HUDEP-2 (cell line): ENCODE measurements at regions not wholly inside any gene's neighbourhood (a gene's known extent, or its start where the extent isn't known, plus 50 kb on each side); places are given as distances from the start of the nearest gene placed in this dataset.
"Not testable (repeated sequence)": the region's sequence is repeated elsewhere in the genome, so short reads cannot be mapped to it uniquely, and the experiment has no call there.

Source experiments
- DNase-seq, 76 experiments: peaks; one replicate each; lab custom pipeline; 2025; ENCODE audit not compliant: unreplicated experiment in 76 of 76; lab: John Stamatoyannopoulos, UW

DNA sequence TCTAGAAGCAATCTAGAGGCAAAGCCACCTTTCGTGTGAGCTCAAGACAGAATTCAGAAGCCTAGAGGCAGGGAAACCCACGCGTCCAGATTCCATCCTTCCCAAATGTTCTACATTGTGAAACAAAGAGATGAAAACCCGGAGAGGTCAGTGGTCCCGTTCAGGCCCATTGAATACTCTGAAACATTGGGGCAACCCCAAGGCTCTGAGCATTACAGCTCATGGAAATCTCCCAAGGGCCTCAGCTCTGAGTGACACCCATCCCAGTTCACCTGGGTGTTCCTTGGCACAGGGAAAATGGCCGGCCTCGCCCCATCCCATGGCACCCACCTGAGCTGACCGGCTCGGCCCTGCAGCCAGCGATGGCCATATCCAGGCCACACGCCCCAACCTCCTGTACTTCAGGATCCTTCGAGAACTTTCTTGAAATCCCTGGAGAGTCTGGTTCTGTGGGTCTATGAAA is 128.6 kb upstream of the FGF3 start:
- peak in 8 of 76 experiments; percentile 24 to 59 (median 42) for DNase-seq

DNA sequence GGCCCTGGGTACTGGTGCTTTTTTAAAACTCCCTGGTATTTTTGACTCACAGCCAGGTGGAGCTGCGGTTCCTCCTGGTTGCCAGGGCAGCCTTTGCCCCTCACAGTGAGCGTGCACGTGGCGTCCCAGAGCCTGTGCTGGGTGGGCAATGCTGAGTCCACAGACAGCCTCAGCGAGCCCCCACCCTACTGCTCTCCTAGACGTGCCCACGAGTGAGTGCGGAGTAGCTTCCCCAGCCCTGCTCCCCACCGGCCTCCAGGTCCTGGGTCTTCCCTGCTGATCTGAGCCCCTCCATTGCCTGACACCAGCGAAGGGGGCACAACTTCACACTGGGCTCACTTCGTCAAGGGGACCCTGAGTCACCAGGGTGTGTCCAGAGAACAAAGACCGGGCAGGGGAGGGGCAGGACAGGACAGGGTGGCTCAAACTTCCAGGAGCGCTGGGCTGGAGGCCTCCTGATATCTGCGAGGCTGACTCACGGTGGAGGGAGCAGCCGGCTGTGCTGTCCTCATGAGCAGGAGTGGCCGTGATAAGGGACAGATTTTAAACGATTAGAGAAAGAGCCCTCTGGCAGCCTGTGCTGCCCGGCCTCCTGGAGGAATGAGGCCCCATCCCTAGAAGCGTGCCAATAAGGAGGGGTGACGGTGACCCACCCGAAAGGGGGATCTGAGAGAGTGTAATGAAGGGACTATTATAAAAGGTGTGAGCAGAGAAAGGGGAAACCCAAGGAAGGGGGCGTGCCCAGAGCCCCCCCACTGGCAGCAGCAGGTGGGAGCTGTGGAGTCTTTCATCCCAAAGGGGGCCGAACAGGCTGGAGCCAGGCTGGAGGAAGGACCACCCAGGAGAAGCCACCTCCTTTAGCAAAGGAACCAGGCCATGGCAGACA is 129.3 kb upstream of the FGF3 start:
- peak; percentile 41 to 96 (median 86) for DNase-seq

DNA sequence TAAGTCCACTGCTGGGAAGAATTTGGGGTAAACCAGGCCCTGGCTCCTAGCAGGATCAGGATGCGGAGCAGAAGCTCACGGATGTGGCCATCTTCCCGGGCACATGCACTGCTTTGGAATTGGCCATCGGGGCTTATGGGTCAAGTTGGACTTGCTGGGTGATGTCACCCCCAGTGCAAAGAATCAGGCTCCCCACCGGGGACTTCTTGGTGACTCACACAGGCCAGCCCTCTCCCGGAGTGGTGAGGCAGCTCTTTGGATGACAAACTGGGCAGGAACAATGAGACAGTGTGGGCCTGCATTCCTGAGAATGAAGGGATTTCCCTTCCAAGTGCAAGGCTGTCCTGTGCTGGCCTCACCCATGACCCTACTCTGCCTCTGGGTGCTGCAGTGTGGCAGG is 128.8 kb upstream of the ANO1 start:
- peak in 28 of 76 experiments; percentile 7 to 57 (median 24) for DNase-seq

DNA sequence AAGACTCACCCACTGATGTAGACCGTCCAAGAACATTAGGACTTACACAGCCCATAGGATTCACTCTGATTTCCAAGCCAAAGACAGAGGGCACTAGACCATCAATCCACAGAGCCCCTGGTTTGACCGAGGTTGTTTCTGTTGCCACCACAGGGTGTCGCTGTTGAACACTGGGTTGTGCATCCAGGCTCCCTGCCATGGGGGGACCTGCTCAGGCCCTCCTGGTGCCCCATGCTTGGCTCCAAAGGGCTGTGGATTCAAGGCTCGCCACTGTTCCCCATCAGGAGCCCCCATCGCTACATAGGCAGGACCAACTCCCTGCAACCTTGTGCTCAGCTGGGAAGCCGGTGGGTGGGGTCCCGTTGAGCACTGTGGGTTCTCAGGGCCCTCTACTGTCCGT is 128.0 kb upstream of the ANO1 start:
- peak in 70 of 76 experiments; percentile 13 to 86 (median 68) for DNase-seq

DNA sequence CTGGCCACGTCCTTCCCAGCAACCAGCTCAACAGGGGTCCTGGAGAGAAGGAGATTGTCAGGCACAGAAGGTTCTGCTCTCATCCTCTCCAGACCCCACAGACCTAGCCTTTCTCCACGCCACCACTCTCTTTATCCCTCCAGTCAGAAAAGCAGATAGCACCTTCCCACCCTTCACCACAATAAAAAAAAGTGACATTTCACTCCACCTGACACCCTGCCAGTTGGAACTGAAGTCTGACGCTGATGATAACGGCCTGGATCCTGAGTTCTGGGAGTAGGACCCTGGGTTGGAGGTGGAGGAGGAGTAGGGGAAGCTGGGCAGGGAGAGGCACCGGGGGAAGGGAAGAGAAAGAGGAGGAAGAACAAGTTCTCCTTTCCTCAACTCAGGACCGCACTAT is 127.5 kb upstream of the ANO1 start:
- peak in 63 of 76 experiments; percentile 8 to 82 (median 52) for DNase-seq

DNA sequence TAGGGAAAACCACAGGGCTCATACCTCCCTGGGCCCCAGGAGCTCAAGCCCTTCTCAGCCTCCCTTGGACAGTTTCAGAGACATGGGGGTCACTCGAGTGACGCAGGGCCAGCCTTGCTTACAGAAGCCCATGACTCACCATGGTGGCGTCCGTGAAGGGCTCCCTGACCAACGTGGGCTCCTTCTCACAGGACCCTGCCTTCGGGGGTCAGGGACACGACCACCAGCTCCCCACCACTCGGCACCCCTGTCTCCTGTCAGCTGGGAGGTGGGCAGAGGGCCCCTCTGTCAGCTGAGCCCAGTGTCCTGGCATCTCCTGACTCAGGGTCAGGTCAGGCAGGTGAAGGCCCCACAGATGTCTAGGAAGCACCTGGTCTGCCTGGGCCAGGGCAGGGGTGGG is 126.3 kb upstream of the ANO1 start:
- no peak for DNase-seq

DNA sequence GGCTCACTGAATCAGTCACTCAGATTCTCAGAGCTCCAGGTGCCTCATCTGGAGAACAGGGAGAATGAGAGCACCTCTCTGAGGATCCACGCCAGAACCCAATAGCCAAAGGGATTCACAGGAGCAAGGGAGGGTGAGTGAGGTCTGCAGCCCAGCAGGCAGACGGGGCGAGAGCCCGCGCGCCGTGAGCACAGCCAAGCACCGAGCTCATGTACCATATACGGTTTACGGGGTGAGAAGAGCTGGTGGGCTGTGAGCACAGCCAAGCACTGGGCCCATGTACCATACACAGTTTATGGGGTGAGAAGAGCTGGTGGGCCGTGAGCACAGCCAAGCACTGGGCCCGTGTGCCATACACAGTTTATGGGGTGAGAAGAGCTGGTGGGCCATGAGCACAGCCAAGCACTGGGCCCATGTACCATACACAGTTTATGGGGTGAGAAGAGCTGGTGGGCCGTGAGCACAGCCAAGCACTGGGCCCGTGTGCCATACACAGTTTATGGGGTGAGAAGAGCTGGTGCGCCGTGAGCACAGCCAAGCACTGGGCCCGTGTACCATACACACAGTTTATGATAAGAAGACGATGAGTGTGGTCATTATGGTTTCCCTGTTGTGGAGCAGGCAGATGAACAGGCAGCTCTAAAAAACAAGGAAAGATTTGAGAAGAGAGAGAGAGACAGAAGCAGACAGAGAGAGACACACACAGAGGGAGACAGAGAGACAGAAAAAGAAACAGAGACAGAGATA is 125.7 kb upstream of the ANO1 start:
- DNase-seq, result not testable (repeated sequence)

DNA sequence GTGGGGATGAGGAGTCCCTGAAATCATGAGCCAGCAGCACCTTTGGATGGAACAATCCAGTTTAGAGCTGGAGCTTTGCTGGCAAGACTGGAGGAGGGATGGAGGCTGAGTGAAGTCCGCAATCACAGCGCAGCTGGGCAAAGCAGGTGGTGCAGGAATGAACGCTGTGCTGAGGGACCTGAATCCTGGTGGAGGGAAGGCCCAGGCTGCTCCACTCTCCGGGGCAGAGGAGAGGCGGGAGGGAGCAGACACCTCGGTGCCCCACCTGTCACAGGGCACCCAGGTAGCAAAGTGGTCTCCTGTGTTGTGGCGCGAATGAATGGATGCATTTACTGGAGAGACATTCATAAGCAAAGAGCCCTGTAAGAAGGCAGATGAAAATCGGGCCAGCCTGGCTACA is 124.8 kb upstream of the ANO1 start:
- DNase-seq, result no peak

DNA sequence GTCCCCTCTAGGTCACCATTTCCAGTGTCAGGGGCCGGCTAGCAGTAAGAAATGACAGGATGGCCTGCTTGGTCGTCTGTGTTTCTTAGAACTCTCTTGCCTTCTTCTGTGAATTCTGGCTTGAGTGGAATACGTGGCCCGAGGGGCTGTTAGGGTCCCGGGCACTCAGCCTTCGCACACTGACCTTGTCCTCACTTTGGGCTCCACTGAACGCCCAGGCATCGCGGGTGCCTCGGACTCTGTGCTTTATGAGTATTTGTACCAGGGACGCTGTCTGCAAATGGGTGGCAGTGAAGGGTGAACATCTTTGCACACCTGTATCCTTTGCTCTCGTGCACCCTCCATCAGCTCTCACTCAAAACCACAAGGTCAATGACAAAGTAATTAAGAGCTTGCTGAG is 123.4 kb upstream of the ANO1 start:
- DNase-seq, result no peak

DNA sequence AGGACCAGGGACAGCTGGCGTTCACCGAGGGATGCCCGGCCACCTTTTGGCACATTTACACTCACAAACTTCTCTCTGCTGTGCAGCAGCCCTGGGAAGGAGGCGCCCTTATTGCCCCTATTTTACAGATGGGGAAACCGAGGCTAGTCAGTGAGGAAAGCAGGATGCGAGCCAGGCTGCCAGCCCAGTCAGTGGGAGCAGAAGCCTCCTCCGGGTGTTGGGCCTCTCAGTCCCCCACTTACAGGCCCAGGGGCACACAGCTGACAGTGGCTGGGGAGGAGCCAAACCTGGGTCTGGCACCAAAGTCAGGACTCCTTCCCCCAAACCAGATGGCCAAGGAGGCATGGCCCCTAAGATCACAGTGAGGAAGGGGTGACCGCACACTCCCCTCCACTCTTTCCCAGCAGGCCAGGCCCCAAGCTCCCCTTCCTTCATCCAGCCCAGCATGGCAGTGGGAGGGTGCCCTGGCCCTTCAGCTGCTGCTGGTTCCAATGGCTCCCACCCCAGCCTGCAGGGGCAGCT is 121.4 kb upstream of the ANO1 start:
- no peak for DNase-seq

DNA sequence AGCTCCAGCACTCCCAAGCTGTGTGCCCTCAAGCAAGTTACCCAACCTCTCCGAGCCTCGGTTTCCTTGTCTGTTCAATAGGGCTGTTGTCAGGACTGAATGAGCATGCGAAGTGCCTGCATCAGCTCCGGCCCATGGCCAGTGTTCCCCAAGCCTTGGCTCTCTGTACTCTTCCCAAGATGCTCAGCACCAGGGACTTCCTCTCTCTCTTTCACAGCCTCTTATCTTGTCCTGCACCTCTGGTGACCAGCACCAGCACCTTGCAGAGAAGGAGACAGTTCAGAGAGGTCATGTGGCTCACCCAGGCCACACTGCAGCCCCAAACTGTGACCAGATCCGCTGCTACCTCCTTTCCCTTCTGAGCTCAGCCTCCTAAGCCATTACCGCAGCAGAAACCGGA is 120.3 kb upstream of the ANO1 start:
- peak in 24 of 76 experiments; percentile 14 to 48 (median 22) for DNase-seq

DNA sequence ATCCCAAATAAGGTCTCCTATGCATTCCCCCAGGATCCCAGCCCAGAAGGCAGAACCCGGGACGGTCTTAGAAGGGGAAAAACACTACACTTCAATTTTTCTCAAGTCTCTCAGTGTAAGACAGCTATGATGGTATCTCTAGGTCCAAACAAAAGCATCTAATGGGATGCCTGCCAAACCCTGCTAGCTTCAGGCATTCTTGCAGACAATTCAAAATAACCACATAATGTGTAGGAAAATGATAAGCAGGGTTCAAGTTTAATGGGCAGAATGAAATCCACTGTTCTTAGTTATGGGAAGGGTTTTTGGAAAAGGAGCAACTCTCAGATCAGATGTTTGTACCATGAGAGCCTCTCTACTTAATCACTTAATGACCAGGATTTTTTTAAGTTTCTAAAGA is 119.8 kb upstream of the ANO1 start:
- DNase-seq, result peak in 68 of 76 experiments; percentile 8 to 81 (median 56)

DNA sequence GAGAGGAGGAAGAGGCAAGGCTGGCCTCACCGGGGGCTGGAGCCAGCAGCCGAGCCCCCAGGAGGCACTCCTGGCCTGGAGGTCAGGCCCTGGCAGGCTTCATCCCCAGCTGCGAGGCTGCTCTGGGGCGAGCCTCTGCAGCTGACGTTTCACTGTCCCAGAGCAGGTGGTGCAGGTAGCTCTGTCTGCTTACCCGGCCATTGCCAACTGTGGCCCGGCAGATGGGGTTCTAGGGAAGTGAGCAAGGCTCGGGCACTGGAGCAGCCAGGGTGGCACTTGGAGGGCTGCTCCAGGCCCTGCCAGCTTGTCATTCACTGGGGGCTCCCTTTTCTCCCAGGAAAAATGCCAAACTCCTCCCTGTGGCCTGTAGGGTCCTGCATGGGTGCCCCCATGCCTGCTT is 118.7 kb upstream of the ANO1 start:
- no peak for DNase-seq

DNA sequence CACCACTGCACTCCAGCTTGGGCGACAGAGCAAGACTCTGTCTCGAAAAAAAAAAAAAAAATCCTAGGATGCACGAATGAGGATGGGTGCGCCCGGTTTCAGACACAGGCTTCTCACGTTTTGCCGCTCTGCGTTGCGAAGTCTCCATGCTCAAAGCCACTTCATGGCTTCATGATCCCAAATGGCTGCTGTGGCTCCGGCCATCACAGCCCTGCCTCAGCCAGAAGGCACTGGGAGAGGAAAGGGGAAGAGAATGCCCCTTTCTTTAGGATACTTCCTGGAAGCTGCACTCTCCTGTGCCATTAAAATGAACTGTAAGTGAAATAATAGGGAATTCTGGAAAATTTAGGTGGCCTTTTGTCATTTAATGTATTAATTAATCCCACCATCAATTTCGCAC is 116.4 kb upstream of the ANO1 start:
- DNase-seq, result no peak

DNA sequence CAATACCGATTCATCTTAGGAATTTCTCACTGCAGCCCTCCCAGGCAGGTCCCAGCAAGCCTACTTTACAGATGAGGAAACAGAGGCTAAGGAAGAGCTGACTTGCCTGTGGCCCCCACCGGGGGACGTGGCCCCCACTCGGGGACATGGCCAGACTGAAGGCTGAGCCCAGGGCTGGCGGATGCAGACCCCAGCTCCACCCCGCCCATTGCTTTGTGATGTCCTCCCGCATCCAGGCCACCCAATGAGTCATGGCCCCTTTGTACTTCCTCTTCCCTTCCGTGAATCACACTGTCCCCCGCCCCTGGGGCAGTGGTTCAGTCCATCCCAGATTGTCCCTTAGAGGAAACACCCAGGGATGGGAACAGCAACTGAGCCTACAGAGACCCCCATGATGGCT is 116.0 kb upstream of the ANO1 start:
- DNase-seq, result peak in 16 of 76 experiments; percentile 11 to 32 (median 20)

DNA sequence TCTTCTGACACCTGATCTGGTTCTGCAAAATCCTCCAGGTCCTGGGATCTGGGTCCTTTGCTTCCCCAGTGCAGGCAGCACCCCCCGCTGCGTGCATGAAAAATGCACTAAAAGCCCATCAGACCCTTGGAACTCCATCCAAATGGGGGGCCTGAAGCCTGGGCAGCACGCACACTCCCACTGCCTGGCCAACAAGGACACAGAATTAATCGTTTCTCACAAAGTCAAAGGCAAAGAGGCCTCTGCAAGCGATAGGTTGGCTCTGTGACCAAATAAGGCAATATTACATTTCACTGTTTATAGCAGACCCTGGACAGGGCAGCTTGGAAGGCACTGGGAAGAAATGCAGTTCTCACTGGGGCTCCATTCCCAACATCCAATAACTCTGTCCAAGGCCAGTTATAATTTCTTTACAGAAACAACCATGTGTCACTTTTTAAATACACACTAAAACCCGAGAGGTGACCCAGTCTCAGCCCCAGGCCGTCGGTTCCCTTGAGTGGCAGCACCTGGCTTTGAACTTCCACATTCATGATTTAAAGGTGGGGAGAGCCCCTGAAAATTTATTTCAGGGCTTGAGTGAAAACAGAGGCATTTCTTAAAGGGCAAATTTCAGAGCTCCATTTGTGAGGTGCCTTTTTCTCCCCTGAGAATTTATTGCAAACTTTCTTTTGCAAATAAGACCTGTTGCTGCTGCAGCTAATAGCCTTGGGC is 114.4 kb upstream of the ANO1 start:
- DNase-seq, result no peak

DNA sequence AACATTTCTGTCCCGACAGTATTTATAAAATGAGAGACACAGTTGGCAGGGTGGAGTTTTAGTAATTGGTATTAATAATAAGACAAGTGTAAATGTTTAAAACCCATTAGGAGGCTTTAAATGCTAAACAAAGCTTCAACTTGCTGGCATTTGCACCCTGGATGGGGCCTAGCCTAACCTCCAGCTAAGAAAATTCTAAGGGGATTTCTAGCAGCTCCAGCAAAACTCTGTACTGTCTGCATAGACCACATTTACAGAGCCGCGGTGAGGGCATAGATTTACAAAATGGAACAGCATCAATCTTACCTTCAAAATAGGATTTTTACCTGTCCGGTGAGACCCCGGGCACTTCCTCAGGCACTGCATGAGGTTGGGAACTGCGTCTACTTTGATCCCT is 113.9 kb upstream of the ANO1 start:
- no peak for DNase-seq

DNA sequence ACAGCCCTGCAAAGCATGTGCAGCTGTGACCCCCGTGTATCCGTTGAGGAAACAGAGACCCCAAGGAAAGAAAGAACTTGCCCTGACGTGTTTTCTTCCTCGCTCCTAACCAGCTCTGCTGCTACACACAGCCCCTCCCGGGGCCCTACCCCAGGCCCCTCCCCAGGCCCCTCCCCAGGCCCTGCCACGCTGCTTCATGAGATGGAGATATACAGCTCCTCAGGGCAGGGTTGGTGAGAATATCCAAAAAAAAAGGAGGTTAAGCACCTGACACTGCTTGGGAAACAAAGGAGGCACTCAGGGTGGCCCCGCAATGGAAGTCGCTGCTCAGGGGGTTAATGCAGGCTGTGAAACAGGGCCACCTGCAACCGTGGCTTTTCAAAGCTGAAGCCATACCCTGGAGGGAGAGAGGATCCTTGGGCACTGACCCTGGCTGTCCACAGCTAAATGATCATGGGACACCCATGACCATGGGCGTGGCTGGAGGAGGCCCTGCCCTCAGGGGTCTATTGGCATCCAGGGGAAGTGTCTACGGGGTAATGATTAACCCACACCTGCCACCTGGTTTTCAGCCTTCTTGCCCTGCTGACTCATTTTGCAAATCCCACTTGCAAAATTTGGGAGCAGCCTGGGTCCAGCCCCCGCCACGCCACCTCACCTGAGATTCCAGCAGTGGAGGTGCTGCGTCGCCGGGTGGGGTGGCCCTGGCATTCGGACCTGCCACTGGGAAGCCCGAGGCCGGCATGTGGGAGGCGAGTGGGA is 112.1 kb upstream of the ANO1 start:
- no peak for DNase-seq

DNA sequence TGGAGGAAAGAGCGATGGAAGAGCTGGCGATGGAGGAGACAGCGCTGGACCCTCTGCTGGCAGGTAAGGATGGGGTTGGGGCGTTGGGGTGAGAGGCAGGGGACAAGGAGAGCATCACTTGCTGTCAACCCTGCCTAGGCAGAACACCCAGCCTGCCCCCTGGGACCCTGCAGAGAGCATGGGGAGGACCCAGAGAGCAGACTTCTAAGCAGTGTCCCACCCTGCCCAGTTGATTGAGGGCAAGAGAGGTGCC is 111.6 kb upstream of the ANO1 start:
- no peak for DNase-seq

DNA sequence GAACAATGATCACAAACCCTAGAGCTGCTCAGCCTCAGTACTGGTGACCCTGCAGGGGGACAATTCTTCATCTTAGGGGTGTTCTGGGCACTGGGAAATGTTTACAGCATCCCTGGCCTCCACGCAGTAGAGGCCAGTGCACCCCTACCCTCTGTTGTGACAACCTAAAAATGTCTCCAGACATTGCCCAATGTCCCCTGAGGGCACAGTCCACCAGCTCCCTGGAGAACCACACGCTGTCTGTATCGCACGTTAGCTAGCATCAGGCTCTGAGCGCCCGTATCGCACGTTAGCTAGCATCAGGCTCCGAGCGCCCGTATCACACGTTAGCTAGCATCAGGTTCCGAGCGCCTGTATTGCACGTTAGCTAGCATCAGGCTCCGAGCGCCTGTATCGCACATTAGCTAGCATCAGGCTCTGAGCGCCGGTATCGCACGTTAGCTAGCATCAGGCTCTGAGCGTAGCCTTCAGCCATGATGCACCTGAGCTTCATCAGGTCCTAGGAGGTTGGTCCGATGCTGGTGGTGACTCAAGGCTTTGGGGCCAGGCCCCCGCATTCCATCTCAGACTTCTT is 111.1 kb upstream of the ANO1 start:
- DNase-seq, result no peak
